Endodermal cell (in vitro differentiated cells): ENCODE measurements at regions not wholly inside any gene's neighbourhood (a gene's known extent, or its start where the extent isn't known, plus 50 kb on each side); places are given as distances from the start of the nearest gene placed in this dataset.

Experiments used
- DNase-seq: peaks from one replicate; pipeline ENCODE4 v3.0.0-alpha.2; 2017
- H3K27ac ChIP-seq: 2 replicates; pipeline ENCODE4 v1.5.1; 2013; ENCODE audit warnings: mild to moderate bottlenecking, low read depth, low read length, moderate library complexity
- H3K27me3 ChIP-seq: 2 replicates; pipeline ENCODE4 v1.6.1; 2013; ENCODE audit warnings: mild to moderate bottlenecking, low read length, moderate library complexity; ENCODE audit not compliant: insufficient read depth, control insufficient read depth, poor library complexity, severe bottlenecking
- H3K36me3 ChIP-seq: 2 replicates; pipeline ENCODE4 v1.7.0; 2013; ENCODE audit warnings: mild to moderate bottlenecking, low read length, moderate library complexity; ENCODE audit not compliant: control insufficient read depth, insufficient read depth
- H3K4me1 ChIP-seq: one replicate; pipeline ENCODE4 v1.7.0; 2013; ENCODE audit warnings: low read length; ENCODE audit not compliant: control insufficient read depth, insufficient read depth
- H3K4me3 ChIP-seq: 2 replicates; pipeline ENCODE4 v1.5.1; 2013; ENCODE audit warnings: mild to moderate bottlenecking, low read length, moderate library complexity
- H3K9ac ChIP-seq: 2 replicates; pipeline ENCODE4 v1.6.1; 2013; ENCODE audit warnings: mild to moderate bottlenecking, low read length, moderate library complexity; ENCODE audit not compliant: poor library complexity, severe bottlenecking; ENCODE audit errors: extremely low read depth
- H3K9me3 ChIP-seq: 2 replicates; pipeline ENCODE4 v1.6.1; 2013; ENCODE audit warnings: mild to moderate bottlenecking, low read length, moderate library complexity; ENCODE audit not compliant: control insufficient read depth
- H3K27ac Mint-ChIP-seq: 2 replicates; pipeline ENCODE4 v1.8.0; 2020; ENCODE audit warnings: mixed read lengths
- H3K27me3 Mint-ChIP-seq: 2 replicates; pipeline ENCODE4 v1.8.0; 2021; ENCODE audit warnings: mild to moderate bottlenecking, mixed read lengths; ENCODE audit not compliant: insufficient read depth
- H3K36me3 Mint-ChIP-seq: 2 replicates; pipeline ENCODE4 v1.8.0; 2020; ENCODE audit warnings: low read depth, mixed read lengths
- H3K4me1 Mint-ChIP-seq: 2 replicates; pipeline ENCODE4 v1.8.0; 2020; ENCODE audit warnings: mixed read lengths
- H3K4me3 Mint-ChIP-seq: 2 replicates; pipeline ENCODE4 v1.8.0; 2020; ENCODE audit warnings: mild to moderate bottlenecking, moderate library complexity, mixed read lengths
- H3K9me3 Mint-ChIP-seq: 2 replicates; pipeline ENCODE4 v1.8.0; 2020; ENCODE audit warnings: mild to moderate bottlenecking, mixed read lengths
- WGBS, 2 experiments: methylation state at CpG; one replicate each; pipeline versions ENCODE4 v1.1.5 to v1.1.7; 2013; ENCODE audit warnings: missing lambda C conversion rate in 2 of 2, mixed read lengths in 1 of 2; ENCODE audit not compliant: insufficient coverage in 1 of 2, insufficient read length in 1 of 2; 5-methylcytosine and 5-hydroxymethylcytosine counted together
- TF ChIP-seq, protein P1 (sequence below): fragments of 200-600 bp; sonication (generic); conservative IDR thresholded peaks from 2 replicates; pipeline ENCODE4 v1.5.0; 2021; ENCODE audit warnings: antibody characterized with exemption, mild to moderate bottlenecking

- H3K27ac ChIP-seq: no peak overlapping the region
- H3K27ac Mint-ChIP-seq: no peak overlapping the region
Measured at GRCh38 chr1:182217967-182218366, 156.5 kb upstream of the ZNF648 start.

GRCh38 chr1:182217071-182217470, 155.6 kb upstream of the ZNF648 start:
- Histone ChIP-seq H3K9me3 (no peaks in the 10 kb centered on the region), H3K36me3 (no peaks in the 10 kb centered on the region), H3K27ac (no peak overlapping the region), H3K27me3 (no peaks in the 10 kb centered on the region), H3K4me1 (no peaks in the 10 kb centered on the region), H3K9ac (no peak overlapping the region), H3K4me3 (no peak overlapping the region)
- H3K9me3 Mint-ChIP-seq: peaks cover 17% of the 10 kb centered on the region
- no peak overlapping the region for H3K27ac Mint-ChIP-seq
- WGBS, 2 experiments: 94% methylated on average over 3 of the region's 3 CpGs; no CpG with 5 or more reads in 1 of the 2 experiments
- H3K4me3 Mint-ChIP-seq: no peak overlapping the region
- peaks cover 5% of the 10 kb centered on the region for H3K27me3 Mint-ChIP-seq
- H3K36me3 Mint-ChIP-seq: no peaks in the 10 kb centered on the region
- no peak for DNase-seq
- TF ChIP-seq, protein P1, sequence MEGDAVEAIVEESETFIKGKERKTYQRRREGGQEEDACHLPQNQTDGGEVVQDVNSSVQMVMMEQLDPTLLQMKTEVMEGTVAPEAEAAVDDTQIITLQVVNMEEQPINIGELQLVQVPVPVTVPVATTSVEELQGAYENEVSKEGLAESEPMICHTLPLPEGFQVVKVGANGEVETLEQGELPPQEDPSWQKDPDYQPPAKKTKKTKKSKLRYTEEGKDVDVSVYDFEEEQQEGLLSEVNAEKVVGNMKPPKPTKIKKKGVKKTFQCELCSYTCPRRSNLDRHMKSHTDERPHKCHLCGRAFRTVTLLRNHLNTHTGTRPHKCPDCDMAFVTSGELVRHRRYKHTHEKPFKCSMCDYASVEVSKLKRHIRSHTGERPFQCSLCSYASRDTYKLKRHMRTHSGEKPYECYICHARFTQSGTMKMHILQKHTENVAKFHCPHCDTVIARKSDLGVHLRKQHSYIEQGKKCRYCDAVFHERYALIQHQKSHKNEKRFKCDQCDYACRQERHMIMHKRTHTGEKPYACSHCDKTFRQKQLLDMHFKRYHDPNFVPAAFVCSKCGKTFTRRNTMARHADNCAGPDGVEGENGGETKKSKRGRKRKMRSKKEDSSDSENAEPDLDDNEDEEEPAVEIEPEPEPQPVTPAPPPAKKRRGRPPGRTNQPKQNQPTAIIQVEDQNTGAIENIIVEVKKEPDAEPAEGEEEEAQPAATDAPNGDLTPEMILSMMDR: no peak
- H3K4me1 Mint-ChIP-seq: no peaks in the 10 kb centered on the region

More at GRCh38 chr1:182217967-182218366, 156.5 kb upstream of the ZNF648 start:
- Mint-ChIP-seq H3K27me3 (peaks cover 8% of the 10 kb centered on the region), H3K9me3 (peaks cover 20% of the 10 kb centered on the region), H3K36me3 (no peaks in the 10 kb centered on the region), H3K4me3 (no peak overlapping the region), H3K4me1 (no peaks in the 10 kb centered on the region)
- H3K27me3 ChIP-seq: no peaks in the 10 kb centered on the region
- H3K9ac ChIP-seq: no peak overlapping the region
- no peaks in the 10 kb centered on the region for H3K9me3 ChIP-seq
- no peak for DNase-seq
- WGBS, 2 experiments: 91 to 95% methylated on average over 2 of the region's 2 CpGs
- no peak overlapping the region for H3K4me3 ChIP-seq
- TF ChIP-seq, protein P1: no peak
- no peaks in the 10 kb centered on the region for H3K4me1 ChIP-seq
- H3K36me3 ChIP-seq: no peaks in the 10 kb centered on the region

DNA sequence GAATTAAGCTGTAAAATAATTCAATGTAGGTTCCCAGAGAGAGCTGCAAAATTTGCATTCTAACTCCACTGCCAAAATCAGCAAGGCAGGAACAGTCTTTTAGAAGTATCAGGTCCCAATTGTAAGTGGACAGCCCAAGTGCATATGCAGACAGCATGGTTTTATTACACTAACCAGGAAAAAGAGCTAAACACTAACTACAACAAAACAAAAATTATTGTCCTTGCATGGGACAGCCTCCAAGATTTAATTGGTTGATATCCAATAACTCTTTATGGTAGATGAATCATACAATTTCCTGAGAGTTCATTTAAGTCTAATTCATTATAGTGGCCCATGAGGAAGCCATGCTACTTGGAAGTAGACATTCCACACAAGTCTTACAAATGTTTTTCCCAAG, 154.3 kb upstream of the ZNF648 start:
- Histone ChIP-seq H3K9me3 (no peaks in the 10 kb centered on the region), H3K4me1 (no peaks in the 10 kb centered on the region), H3K27me3 (no peaks in the 10 kb centered on the region), H3K4me3 (no peak overlapping the region), H3K9ac (no peak overlapping the region), H3K27ac (no peak overlapping the region), H3K36me3 (no peaks in the 10 kb centered on the region)
- H3K4me3 Mint-ChIP-seq: no peak overlapping the region
- peaks cover 6% of the 10 kb centered on the region for H3K9me3 Mint-ChIP-seq
- no peaks in the 10 kb centered on the region for H3K27me3 Mint-ChIP-seq
- no peak for DNase-seq
- no peaks in the 10 kb centered on the region for H3K36me3 Mint-ChIP-seq
- H3K27ac Mint-ChIP-seq: no peak overlapping the region
- TF ChIP-seq, protein P1: no peak
- no peaks in the 10 kb centered on the region for H3K4me1 Mint-ChIP-seq
